ENCODE measurements at regions not wholly inside any gene's neighbourhood (a gene's known extent, or its start where the extent isn't known, plus 50 kb on each side); places are given as distances from the start of the nearest gene placed in this dataset.

DNA sequence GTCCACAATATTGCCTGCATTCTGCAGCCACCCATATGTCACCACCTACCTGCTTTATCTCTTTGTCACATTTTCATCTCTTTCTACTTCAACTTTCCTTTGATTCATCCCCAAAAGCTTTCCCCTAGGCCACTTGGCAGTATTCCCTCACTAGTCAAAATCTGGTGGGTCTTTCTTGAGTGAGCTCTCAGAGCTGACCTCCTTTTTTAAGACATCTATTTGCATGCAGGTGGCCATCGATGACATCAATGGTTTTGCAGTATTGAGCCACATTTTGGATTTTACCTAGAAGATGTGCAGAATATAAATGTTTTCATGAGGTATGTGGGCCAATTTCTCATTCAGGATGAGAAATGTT, 133.4 kb upstream of the REG3A start:
- Histone ChIP-seq H3K27me3 (ENCODE audit: low read depth) (no peaks in the 10 kb centered on the region), H3K27ac (no peak overlapping the region), H3K36me3 (no peaks in the 10 kb centered on the region), H3K9me3 (no peaks in the 10 kb centered on the region), H3K4me3 (no peak overlapping the region), H3K4me1 (no peaks in the 10 kb centered on the region)
- no peak for ATAC-seq
- intact Hi-C loops (cut with DNase I): no loop called here
- TF ChIP-seq, protein P1, sequence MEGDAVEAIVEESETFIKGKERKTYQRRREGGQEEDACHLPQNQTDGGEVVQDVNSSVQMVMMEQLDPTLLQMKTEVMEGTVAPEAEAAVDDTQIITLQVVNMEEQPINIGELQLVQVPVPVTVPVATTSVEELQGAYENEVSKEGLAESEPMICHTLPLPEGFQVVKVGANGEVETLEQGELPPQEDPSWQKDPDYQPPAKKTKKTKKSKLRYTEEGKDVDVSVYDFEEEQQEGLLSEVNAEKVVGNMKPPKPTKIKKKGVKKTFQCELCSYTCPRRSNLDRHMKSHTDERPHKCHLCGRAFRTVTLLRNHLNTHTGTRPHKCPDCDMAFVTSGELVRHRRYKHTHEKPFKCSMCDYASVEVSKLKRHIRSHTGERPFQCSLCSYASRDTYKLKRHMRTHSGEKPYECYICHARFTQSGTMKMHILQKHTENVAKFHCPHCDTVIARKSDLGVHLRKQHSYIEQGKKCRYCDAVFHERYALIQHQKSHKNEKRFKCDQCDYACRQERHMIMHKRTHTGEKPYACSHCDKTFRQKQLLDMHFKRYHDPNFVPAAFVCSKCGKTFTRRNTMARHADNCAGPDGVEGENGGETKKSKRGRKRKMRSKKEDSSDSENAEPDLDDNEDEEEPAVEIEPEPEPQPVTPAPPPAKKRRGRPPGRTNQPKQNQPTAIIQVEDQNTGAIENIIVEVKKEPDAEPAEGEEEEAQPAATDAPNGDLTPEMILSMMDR (IDR thresholded peaks at IDR 0.05): no peak
- DNase-seq: no peak

DNA sequence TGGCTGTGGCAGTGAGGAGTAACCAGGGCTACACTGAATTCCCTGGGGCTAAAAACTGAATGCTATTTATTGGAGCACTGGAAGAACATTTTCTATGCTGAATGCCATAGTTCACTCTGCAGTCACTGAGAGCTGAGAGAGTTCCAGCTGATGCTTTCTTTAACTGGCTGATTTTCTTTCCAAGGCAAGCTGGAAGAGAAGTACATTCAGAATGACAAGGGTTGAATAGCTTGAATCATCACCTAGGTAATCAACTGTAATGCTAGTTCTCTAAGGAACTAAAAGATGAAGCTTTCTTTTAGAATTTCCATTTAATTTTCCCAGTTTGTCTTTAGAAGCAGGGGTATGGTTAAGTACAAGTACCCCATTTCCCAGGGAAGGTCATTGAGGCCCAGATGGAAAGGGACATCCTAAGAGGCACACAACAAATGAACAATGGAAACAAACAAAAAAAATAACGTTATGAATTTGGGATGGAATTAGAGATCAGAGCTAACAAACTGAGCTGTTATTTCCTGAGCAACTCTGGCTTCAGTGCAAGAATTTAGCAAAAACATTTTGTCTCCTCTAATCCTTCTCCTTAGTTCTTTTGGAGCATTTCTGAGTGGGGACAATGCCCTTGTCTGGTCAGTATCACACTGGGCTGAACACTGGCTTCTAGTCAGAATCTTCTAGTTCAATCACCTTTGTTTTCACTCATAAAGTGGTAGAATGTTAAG, 132.8 kb upstream of the REG3A start:
- no peak overlapping the region for H3K4me3 ChIP-seq
- no peak for DNase-seq
- intact Hi-C loops (cut with DNase I): no loop called here
- no peak for ATAC-seq
- no peaks in the 10 kb centered on the region for H3K27me3 ChIP-seq (ENCODE audit: low read depth)
- H3K4me1 ChIP-seq: no peaks in the 10 kb centered on the region
- TF ChIP-seq, protein P1 (IDR thresholded peaks at IDR 0.05): no peak
- no peaks in the 10 kb centered on the region for H3K9me3 ChIP-seq
- H3K27ac ChIP-seq: no peak overlapping the region
- no peaks in the 10 kb centered on the region for H3K36me3 ChIP-seq

DNA sequence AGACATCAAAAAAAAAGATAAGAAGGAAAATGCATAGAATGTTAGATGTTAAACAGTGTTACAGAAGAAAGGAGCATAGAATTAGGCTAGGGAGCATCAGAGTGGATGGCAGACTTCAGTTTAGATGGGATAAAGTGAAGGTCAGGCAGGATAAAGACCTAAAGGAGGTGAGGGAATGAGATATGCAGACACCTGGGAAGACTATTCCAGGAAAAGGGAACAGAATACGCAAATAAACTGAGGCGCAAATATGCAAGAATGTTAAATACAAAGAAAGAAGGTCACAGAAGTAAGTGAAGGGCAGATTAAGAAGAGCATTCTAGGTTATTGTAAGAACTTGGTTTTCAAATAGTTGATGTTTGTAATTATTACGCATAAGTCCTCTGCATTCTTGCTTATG, 116.3 kb upstream of the REG3A start:
- Histone ChIP-seq H3K4me1 (no peaks in the 10 kb centered on the region), H3K4me3 (no peak overlapping the region), H3K27me3 (ENCODE audit: low read depth) (no peaks in the 10 kb centered on the region), H3K9me3 (peaks cover 13% of the 10 kb centered on the region), H3K36me3 (no peaks in the 10 kb centered on the region), H3K27ac (no peak overlapping the region)
- DNase-seq (no peak), ATAC-seq (no peak)
- TF ChIP-seq, protein P1 (IDR thresholded peaks at IDR 0.05): no peak
- intact Hi-C loops (cut with DNase I): no loop called here

DNA sequence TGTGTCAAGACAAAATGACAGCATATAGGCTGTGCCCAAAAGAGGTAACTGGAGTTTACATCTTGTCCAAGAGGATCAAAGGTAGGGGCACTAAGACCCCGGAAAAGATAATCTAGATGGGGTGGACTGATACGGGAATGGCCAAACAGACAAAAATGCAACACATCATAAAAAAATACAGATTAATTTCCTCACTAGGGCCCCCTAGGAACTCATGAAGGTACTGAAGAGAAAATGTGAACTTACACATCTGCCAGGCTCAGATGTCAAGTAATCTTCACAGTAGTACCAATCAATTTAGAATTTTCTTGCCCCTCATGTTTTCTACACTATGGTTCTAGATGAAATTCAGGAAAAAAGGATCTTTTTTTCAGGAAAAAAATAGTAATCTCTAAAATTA, 115.6 kb upstream of the REG3A start:
- Histone ChIP-seq H3K9me3 (peaks cover 13% of the 10 kb centered on the region), H3K27me3 (ENCODE audit: low read depth) (no peaks in the 10 kb centered on the region), H3K4me1 (no peaks in the 10 kb centered on the region), H3K4me3 (no peak overlapping the region), H3K27ac (no peak overlapping the region), H3K36me3 (no peaks in the 10 kb centered on the region)
- TF ChIP-seq, protein P1 (IDR thresholded peaks at IDR 0.05): no peak
- ATAC-seq (no peak), DNase-seq (no peak)
- intact Hi-C loops (cut with DNase I): no loop called here

DNA sequence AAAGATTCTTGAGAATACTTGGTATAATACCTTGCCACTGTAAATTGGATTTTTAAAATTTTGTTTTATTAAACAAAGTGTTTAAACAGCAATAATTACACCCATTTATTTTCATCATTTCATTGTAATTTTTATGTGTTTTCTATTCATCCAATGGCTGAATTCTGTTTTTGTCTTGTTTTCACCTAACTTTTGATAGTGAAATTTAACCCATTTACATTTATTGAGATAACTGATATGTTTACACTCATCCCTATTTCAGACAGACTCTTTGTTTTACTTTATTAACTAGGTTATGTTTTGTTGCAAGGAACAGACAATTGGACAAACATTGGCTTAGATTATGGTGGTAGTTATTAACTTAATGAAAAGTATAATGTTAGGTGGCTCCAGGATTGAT, 113.1 kb upstream of the REG3A start:
- intact Hi-C loops (cut with DNase I): no loop called here
- Histone ChIP-seq H3K27me3 (ENCODE audit: low read depth) (no peaks in the 10 kb centered on the region), H3K27ac (no peak overlapping the region), H3K4me3 (no peak overlapping the region), H3K9me3 (peaks cover 13% of the 10 kb centered on the region), H3K4me1 (no peaks in the 10 kb centered on the region), H3K36me3 (no peaks in the 10 kb centered on the region)
- DNase-seq (no peak), ATAC-seq (no peak)
- TF ChIP-seq, protein P1 (IDR thresholded peaks at IDR 0.05): no peak
